GM11168 (cell line): ENCODE measurements at regions not wholly inside any gene's neighbourhood (a gene's known extent, or its start where the extent isn't known, plus 50 kb on each side); places are given as distances from the start of the nearest gene placed in this dataset.
"Not testable (repeated sequence)": the region's sequence is repeated elsewhere in the genome, so short reads cannot be mapped to it uniquely, and the experiment has no call there.

ENCODE experiments used
- in situ Hi-C: fragments of 300-500 bp; cut with MboI; formaldehyde crosslinking; loops from one replicate; pipeline ENCODE4 v1.12.0; 2022; ENCODE audit warnings: low sequenced_read_pairs; ENCODE audit not compliant: unreplicated experiment

DNA sequence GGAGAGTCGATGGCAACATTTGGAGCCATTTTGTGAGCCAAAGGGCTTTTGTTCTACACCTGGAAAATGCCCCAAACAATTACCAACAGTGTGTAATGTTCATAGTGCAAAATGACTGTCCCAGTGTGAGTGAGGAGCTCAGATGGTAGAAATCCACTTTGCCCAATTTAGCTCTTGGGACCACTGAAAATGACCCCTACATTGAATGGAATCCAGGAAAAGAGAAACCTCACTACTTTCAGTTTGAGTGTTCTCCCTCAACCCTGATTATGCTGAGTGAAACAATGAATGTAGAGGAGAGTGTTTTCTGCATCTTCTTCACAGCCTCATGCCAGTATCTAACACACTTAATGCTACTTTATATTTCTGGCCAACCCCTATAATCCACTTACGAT, 84.9 kb upstream of the NRN1 start:
- in situ Hi-C loops: no loop called here

DNA sequence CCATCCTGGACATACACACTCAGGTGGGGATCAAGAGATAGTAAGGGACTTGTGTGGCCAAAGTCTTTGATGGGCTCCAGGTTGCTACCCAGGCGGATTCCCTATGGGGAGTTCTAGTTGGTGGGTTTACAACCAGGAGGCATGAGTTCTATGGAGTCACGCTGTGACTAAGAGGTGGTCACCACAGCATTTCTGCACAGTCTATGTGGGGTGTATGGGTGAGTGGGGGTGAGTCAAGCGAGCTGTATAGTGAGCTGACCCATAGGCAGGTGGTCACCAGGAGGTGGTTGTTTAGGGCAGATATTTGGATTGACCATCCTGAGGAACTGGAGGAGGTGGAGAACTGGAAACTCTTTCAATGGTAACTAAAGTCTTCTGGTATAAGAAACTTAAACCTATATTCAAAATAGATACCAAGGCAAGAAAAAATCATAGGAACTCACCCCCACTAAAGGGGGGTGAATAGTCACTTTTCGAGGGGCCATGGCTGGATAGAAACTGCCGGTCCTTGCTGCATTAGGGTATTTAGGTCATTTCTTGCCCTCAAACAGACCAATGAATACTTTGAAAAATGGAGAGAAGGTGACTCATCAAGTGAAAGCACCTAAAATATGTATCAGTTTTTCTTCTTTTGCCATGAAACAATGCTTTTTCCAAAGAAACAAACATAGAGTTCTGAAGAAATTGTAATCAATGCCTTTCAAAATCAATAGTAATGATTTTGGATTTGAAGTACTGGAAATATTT, 84.3 kb upstream of the NRN1 start:
- in situ Hi-C loops: no loop called here

DNA sequence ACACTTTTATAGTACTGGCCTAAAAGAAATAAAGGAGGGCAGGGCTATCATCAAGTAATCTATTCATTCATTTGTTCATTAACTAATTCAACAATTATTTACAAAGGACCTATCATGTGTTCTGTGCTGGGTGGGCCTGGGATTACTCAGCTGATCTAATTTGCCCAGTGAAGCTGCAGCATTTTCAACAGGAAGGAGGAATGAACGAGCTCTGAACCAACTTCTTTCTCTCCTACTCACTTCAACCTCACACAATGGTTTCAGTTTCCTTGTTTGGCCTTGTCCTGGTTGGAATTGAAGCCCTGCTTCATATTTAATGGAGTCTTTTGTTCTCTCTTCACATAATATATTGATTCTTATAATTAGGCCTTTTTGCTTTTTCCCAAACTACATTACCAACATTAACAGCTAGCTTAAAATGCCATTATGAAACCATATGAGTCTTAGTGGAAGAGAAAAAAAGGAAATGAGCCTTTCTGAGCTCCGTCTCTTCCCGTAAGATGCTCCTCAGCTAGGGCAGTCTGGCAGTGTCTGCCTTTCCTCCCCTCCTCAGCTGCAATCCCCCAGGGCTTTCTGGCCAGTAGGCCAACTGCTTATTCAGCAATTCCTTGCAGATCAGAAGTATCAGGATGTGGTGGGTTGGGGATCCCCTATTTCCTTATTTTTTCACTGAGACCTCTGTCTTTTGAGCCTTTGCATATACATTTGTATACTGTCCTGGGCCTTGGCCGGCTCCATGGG, 79.4 kb upstream of the NRN1 start:
- in situ Hi-C loops: no loop called here

DNA sequence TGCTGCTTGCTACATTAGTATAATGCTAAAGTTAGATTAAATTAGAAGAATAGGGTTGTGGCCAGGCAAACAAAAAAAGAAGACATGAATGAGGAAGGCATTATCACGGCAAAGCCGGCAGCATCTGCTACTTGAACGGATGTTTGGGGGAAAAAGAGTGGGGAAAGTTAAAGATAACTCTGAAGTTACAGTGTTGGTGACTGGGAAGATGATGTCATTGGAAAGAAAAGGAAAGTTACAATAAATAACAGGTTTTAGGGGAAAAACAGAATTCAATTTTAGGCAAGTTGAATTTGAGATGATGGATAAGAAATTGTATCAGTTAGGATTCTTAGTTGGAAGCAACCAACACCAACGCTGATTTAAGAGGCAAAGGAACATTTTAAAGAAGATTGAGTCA, 74.2 kb upstream of the NRN1 start:
- in situ Hi-C loops: no loop called here

DNA sequence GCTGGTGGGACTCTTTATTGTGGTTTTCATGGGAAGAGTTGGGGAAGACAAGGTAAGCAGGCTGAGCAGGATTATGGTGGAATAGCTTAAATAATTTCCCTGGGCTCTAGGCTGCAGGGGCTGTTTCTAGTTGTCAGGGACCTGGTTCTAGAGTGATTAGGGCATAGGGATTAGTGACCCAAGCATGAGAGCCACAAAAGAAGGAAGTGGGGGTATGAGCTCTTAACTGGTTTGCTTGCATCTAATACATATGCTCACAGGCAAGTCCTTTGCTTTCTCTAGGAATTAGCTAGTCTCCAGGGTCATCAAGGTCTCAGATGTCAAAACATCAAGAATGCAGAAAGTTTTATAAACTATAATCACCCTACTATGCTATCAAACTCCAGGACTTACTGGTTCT, 67.5 kb upstream of the NRN1 start:
- in situ Hi-C loops: no loop called here

DNA sequence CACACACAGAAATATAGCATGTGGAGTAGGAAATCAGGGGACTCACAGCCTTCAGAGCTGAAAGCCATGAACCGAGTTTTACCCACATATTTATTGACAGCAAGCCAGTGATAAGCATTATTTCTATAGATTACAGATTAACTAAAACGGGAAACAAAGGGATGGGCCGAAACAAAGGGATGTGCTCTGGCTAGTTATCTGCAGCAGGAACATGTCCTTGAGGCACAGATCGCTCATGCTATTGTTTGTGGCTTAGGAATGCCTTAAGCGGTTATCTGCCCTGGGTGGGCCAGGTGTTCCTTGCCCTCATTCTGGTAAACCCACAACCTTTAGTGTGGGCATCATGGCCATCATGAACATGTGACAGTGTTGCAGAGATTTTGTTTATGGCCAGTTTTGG, 61.4 kb upstream of the NRN1 start:
- in situ Hi-C loops: not testable (repeated sequence)

DNA sequence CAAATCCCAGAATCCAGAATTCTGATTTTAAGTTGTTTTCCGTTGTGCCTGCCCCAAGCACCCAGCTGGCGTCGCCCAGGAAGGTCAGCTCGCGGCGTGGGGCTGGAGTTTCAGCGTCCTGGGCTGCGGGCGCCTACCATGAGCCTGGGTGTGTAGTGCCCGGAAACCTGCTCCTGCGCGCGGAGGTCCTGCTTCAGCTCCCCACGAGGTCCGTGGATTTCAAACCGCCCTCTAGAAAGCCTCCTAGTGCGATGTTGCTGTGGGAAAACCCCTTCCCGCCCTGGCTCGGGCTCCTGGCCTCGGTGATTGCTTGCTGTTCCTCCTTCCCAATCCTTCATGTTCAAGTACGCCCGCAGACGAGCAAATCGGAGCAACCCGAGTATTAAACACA, 51.3 kb upstream of the NRN1 start:
- in situ Hi-C loops: loop anchor here (10.0 kb wide), 1 partner anchor 487 kb away; no protein-coding TSS in a partner anchor

DNA sequence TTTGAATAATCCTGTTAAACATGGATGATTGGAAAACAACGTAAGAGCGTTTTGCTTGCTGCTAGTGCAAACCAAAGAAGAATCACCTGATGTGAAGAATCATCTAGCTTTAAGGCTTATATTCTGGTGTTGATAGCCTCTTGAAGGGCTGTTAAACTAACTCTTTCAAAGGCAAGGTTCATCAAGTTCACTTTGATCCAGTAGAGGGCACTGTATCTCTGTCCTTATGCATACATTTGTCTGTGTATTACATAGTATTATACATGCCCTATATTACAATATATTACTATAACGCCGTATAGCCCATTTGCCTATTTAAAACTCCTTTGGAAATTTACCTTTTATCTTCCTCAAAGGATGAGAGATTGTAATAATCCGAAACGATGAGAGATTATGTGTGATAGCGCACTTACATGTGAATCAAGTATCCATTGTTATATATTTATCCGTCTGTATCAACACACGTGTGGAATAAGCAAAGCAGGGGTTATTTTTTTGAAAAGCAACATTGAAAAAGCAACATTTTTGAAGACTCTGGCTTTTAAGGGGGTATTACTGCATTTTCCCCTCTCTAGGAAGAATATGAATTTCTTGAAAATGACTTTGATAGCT, 50.8 kb upstream of the NRN1 start:
- in situ Hi-C loops: loop anchor here (10.0 kb wide), 1 partner anchor 487 kb away; no protein-coding TSS in a partner anchor
